Keratinocyte (primary cell): ENCODE measurements at regions not wholly inside any gene's neighbourhood (a gene's known extent, or its start where the extent isn't known, plus 50 kb on each side); places are given as distances from the start of the nearest gene placed in this dataset.

Experiments used
- DNase-seq: peaks from one replicate; pipeline ENCODE4 v3.0.0-alpha.2; 2011; ENCODE audit warnings: low read depth, missing footprints, low spot score
- FAIRE-seq: peaks from 2 replicates; lab custom pipeline; 2011; peaks lifted over from hg19 to GRCh38; lab: Jason Lieb, UNC
- H2AFZ ChIP-seq: 2 replicates; pipeline ENCODE4 v1.6.0; 2012; ENCODE audit warnings: low read length, control low read depth, inconsistent platforms; ENCODE audit not compliant: control insufficient read depth
- H3K27ac ChIP-seq: 2 replicates; pipeline ENCODE4 v1.5.1; 2011; ENCODE audit warnings: low read length; ENCODE audit not compliant: control insufficient read depth, insufficient read depth
- H3K27me3 ChIP-seq: 3 replicates; pipeline ENCODE4 v1.6.0; 2011; ENCODE audit warnings: low read length; ENCODE audit not compliant: control insufficient read depth, insufficient read depth; ENCODE audit errors: extremely low read depth
- H3K36me3 ChIP-seq, 2 experiments: 2 replicates in 1 of 2; 3 replicates in 1 of 2; pipeline ENCODE4 v1.5.1; 2011; ENCODE audit warnings: low read length in 2 of 2, mild to moderate bottlenecking in 1 of 2; ENCODE audit not compliant: control insufficient read depth in 2 of 2, insufficient read depth in 2 of 2; ENCODE audit errors: extremely low read depth in 1 of 2
- H3K4me1 ChIP-seq: 3 replicates; pipeline ENCODE4 v1.5.1; 2011; ENCODE audit warnings: low read length; ENCODE audit not compliant: control insufficient read depth, insufficient read depth; ENCODE audit errors: extremely low read depth
- H3K4me2 ChIP-seq: 3 replicates; pipeline ENCODE4 v1.6.0; 2011; ENCODE audit warnings: low read depth, low read length; ENCODE audit not compliant: control insufficient read depth, insufficient read depth; ENCODE audit errors: extremely low read depth
- H3K4me3 ChIP-seq, 3 experiments: fragments of 200-600 bp in 1 of 3; sonication (generic) in 1 of 3; 2 replicates in 2 of 3; 3 replicates in 1 of 3; pipeline ENCODE4 v1.5.1; 2011 to 2016; ENCODE audit warnings: low read length in 3 of 3, mild to moderate bottlenecking in 3 of 3, control low read depth in 2 of 3, inconsistent platforms in 1 of 3, low read depth in 1 of 3, mixed read lengths in 1 of 3, mixed run types in 1 of 3, moderate library complexity in 1 of 3; ENCODE audit not compliant: control insufficient read depth in 2 of 3, insufficient read depth in 2 of 3; ENCODE audit errors: extremely low read depth in 1 of 3
- H3K79me2 ChIP-seq: 2 replicates; pipeline ENCODE4 v1.6.0; 2012; ENCODE audit warnings: low read length; ENCODE audit not compliant: control insufficient read depth, insufficient read depth
- H3K9ac ChIP-seq: 3 replicates; pipeline ENCODE4 v1.6.0; 2011; ENCODE audit warnings: low read length; ENCODE audit not compliant: control insufficient read depth, insufficient read depth; ENCODE audit errors: extremely low read depth
- H3K9me1 ChIP-seq: 3 replicates; pipeline ENCODE4 v1.6.0; 2011; ENCODE audit warnings: low read length; ENCODE audit not compliant: control insufficient read depth, insufficient read depth; ENCODE audit errors: extremely low read depth
- H3K9me3 ChIP-seq: 2 replicates; pipeline ENCODE4 v1.5.1; 2012; ENCODE audit warnings: low read depth, low read length; ENCODE audit not compliant: control insufficient read depth
- H4K20me1 ChIP-seq: 3 replicates; pipeline ENCODE4 v1.6.0; 2011; ENCODE audit warnings: low read length; ENCODE audit not compliant: control insufficient read depth, insufficient read depth; ENCODE audit errors: extremely low read depth
- CTCF ChIP-seq, 3 experiments: IDR thresholded peaks in 1 of 3; conservative IDR thresholded peaks in 1 of 3; optimal IDR thresholded peaks in 1 of 3; 2 replicates in 2 of 3; 3 replicates in 1 of 3; pipeline versions ENCODE3 to v1.5.1; 2011; ENCODE audit warnings: low read length in 3 of 3, mild to moderate bottlenecking in 3 of 3, moderate library complexity in 2 of 3, control low read depth in 1 of 3, inconsistent platforms in 1 of 3; ENCODE audit not compliant: insufficient read depth in 2 of 3; ENCODE audit errors: extremely low read depth in 1 of 3
- EZH2 ChIP-seq: IDR thresholded peaks from one replicate; pipeline ENCODE4 v1.6.1; 2012; ENCODE audit warnings: inconsistent platforms, mild to moderate bottlenecking, low read length, moderate library complexity
- dilution Hi-C: fragments of 300-500 bp; cut with MboI; formaldehyde crosslinking; loops from one replicate; pipeline ENCODE4 v1.7.0; 2020; ENCODE audit warnings: low sequenced_read_pairs; ENCODE audit not compliant: extremely low pct_ligation_motif_present

GRCh38 chr1:56321150-56321490 is 258.2 kb downstream of the PLPP3 start:
- H2AFZ ChIP-seq, result no peak overlapping the region
- DNase-seq (no peak), FAIRE-seq (no peak)
- H3K9ac ChIP-seq, result no peak overlapping the region
- no peaks in the 10 kb centered on the region for H4K20me1 ChIP-seq
- H3K36me3 ChIP-seq, result no peaks in the 10 kb centered on the region
- no peak overlapping the region for H3K4me3 ChIP-seq
- H3K79me2 ChIP-seq, result no peaks in the 10 kb centered on the region
- no peak overlapping the region for H3K27ac ChIP-seq
- H3K9me3 ChIP-seq, result no peaks in the 10 kb centered on the region
- H3K4me2 ChIP-seq, result no peak overlapping the region
- dilution Hi-C loops, result no loop called here
- no peaks in the 10 kb centered on the region for H3K27me3 ChIP-seq
- TF ChIP-seq CTCF (optimal IDR thresholded peaks at IDR 0.05 in 1 of 3, IDR thresholded peaks at IDR 0.05 in 1 of 3, conservative IDR thresholded peaks at IDR 0.05 in 1 of 3; ENCODE audit: extremely low read depth in 1 of 3, insufficient read depth in 2 of 3, low read length in 3 of 3), result no peak
- no peak for TF ChIP-seq EZH2
- H3K4me1 ChIP-seq, result no peaks in the 10 kb centered on the region
- no peaks in the 10 kb centered on the region for H3K9me1 ChIP-seq

GRCh38 chr1:56320464-56321149 is 258.8 kb downstream of the PLPP3 start:
- Histone ChIP-seq H3K9ac (no peak overlapping the region), H3K4me2 (no peak overlapping the region)
- dilution Hi-C loops, result no loop called here

More at GRCh38 chr1:56320464-56321149, 258.8 kb downstream of the PLPP3 start:
- H3K4me3 ChIP-seq, result no peak overlapping the region
- H2AFZ ChIP-seq, result no peak overlapping the region
- H3K27me3 ChIP-seq, result no peaks in the 10 kb centered on the region
- no peaks in the 10 kb centered on the region for H3K79me2 ChIP-seq
- no peak for TF ChIP-seq EZH2
- TF ChIP-seq CTCF (optimal IDR thresholded peaks at IDR 0.05 in 1 of 3, IDR thresholded peaks at IDR 0.05 in 1 of 3, conservative IDR thresholded peaks at IDR 0.05 in 1 of 3; ENCODE audit: extremely low read depth in 1 of 3, insufficient read depth in 2 of 3, low read length in 3 of 3), result no peak
- H3K36me3 ChIP-seq, result no peaks in the 10 kb centered on the region
- H3K4me1 ChIP-seq, result no peaks in the 10 kb centered on the region
- DNase-seq (no peak), FAIRE-seq (no peak)
- H3K9me1 ChIP-seq, result no peaks in the 10 kb centered on the region
- H3K27ac ChIP-seq, result no peak overlapping the region
- no peaks in the 10 kb centered on the region for H3K9me3 ChIP-seq
- H4K20me1 ChIP-seq, result no peaks in the 10 kb centered on the region
